GM19025 (cell line): ENCODE measurements at regions not wholly inside any gene's neighbourhood (a gene's known extent, or its start where the extent isn't known, plus 50 kb on each side); places are given as distances from the start of the nearest gene placed in this dataset.

Source experiments
- ATAC-seq: cut with Tn5 transposase; IDR thresholded peaks from one replicate; pipeline ENCODE4 v1.9.1; 2021; ENCODE audit warnings: mild to moderate bottlenecking, low read depth, moderate library complexity; ENCODE audit not compliant: unreplicated experiment

DNA sequence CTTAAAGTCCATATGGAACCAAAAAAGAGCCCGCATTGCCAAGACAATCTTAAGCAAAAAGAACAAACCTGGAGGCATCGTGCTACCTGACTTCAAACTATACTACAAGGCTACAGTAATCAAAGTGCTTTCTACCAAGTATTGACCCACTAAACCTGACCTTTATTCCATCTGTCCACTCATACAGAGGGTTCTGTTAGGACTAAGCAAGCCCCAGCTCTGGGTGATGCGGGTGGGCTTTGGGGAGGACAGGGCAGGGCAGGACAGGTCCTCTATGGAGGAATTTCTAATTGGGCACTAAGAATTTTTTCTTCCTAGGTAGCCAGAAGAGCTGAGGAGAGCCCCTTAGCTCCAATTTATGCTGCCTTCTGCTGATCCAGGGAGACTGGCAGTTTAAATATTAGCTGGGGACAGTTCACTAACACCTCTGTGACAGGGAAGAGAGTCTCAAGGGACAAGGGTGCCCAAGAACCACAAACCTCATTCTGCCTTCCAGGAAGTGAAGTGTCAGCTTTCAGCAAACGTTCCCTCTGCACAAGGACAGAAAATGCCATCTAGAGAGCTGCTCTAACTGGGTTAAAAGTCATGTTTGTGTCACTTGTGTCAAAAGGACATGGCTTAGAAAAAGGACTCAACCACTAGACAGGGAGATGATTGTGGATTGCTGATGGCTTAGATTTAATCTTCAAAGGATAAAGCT, 143.2 kb downstream of the KIT start:
- peak; percentile 85 for ATAC-seq

DNA sequence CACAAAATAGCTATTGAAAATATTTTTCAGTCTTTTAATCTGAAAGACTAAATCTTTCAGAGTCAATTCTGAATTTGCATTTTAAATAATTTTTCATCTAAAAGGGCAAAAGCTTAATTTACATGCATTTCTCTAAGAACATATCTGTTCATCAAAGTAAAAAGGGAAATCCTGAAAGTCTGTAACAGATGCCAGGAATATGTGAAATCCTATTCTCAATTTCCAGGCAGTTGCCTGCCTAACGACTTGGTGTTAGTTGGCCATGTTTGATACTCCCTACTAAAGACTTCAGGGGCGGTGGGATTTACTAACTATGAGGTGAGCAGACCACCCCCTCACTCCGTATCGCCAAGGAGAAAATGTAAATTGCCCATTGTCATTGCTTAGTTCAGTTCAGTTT, 136.8 kb downstream of the KIT start:
- ATAC-seq = no peak

DNA sequence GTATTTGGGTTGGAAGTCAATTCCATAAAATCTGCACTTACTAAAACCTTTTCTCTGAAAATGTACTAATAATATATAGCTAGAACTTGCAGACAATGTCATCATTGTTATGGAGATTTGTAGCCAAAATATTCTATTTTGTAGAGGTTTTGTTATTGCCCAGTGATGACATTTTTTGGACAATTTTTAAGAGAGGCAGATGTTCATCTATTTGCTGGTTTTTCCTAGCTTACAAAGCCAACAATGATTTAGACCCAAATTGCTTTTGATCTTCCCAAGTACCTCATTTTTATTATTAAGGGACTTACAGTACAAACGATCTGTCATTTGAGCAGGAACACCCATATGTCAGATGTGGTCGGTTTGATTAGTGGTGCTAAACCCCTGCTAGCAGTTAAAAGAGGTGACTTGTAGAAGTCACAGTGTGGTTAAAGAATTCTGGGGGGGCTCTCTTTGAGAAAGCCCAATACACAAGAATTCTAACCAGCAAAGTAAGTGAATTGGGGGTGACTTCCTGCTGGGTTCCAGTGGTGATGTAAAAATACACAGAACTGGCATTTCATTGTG, 136.2 kb downstream of the KIT start:
- ATAC-seq = no peak
